ENCODE measurements at regions not wholly inside any gene's neighbourhood (a gene's known extent, or its start where the extent isn't known, plus 50 kb on each side); places are given as distances from the start of the nearest gene placed in this dataset.

DNA sequence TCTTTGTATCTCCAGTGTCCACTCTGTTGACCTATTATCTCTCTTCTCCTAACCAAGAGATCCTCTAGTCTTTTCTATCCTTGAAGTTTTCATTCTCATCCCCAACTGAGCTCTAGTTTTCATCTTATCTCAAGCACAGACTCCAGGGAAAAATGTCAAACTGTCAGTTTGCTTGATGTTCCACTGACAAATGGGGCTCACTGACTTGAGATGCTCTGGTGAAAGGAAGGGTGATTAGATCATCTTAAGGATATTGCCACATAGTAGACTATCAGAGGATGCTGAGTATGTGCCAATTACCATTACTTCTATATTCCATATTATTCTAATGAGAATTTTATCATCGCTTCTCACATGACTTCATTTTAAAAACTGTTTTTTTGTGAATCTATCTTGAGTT lies 2008.2 kb downstream of the ARAP2 start:
- TF ChIP-seq, protein P1, sequence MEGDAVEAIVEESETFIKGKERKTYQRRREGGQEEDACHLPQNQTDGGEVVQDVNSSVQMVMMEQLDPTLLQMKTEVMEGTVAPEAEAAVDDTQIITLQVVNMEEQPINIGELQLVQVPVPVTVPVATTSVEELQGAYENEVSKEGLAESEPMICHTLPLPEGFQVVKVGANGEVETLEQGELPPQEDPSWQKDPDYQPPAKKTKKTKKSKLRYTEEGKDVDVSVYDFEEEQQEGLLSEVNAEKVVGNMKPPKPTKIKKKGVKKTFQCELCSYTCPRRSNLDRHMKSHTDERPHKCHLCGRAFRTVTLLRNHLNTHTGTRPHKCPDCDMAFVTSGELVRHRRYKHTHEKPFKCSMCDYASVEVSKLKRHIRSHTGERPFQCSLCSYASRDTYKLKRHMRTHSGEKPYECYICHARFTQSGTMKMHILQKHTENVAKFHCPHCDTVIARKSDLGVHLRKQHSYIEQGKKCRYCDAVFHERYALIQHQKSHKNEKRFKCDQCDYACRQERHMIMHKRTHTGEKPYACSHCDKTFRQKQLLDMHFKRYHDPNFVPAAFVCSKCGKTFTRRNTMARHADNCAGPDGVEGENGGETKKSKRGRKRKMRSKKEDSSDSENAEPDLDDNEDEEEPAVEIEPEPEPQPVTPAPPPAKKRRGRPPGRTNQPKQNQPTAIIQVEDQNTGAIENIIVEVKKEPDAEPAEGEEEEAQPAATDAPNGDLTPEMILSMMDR (IDR thresholded peaks at IDR 0.05) = no peak
- TF ChIP-seq POLR2A (IDR thresholded peaks at IDR 0.05; ENCODE audit: low read depth) (no peak), POLR2AphosphoS5 (IDR thresholded peaks at IDR 0.05) (no peak)
